SU-DHL-6 (cell line): ENCODE measurements at regions not wholly inside any gene's neighbourhood (a gene's known extent, or its start where the extent isn't known, plus 50 kb on each side); places are given as distances from the start of the nearest gene placed in this dataset.

Experiments used
- H2AFZ ChIP-seq: fragments of 200-600 bp; sonication (generic); 2 replicates; pipeline ENCODE4 v1.6.1; 2014; ENCODE audit warnings: low read depth, mild to moderate bottlenecking, moderate library complexity, mixed read lengths, antibody characterized with exemption, low read length; ENCODE audit not compliant: severe bottlenecking
- H3F3A ChIP-seq: fragments of 200-600 bp; shearing (Covaris generic); 2 replicates; pipeline ENCODE4 v1.6.0; 2016; ENCODE audit warnings: antibody characterized with exemption, mild to moderate bottlenecking; ENCODE audit not compliant: insufficient read depth
- H3K27ac ChIP-seq: fragments of 200-600 bp; sonication (generic); 2 replicates; pipeline ENCODE4 v1.5.1; 2016; ENCODE audit warnings: low read depth, mild to moderate bottlenecking, low read length, moderate library complexity, mixed read lengths
- H3K27me3 ChIP-seq: fragments of 200-600 bp; sonication (generic), shearing (Covaris generic); 2 replicates; pipeline ENCODE4 v1.6.0; 2014; ENCODE audit warnings: mild to moderate bottlenecking, low read length
- H3K36me3 ChIP-seq: fragments of 200-600 bp; sonication (generic); 2 replicates; pipeline ENCODE4 v1.6.1; 2014; ENCODE audit warnings: mild to moderate bottlenecking, low read length, mixed read lengths
- H3K4me2 ChIP-seq: fragments of 300-600, 200-600 bp; shearing (Covaris generic), sonication (generic); 2 replicates; pipeline ENCODE4 v1.6.0; 2014; ENCODE audit warnings: low read length, low read depth, mild to moderate bottlenecking; ENCODE audit not compliant: poor library complexity, severe bottlenecking
- H3K4me3 ChIP-seq: fragments of 200-600 bp; sonication (generic); 2 replicates; pipeline ENCODE4 v1.5.1; 2014; ENCODE audit warnings: antibody characterized with exemption, low read length, mild to moderate bottlenecking, mixed read lengths; ENCODE audit not compliant: insufficient read depth, poor library complexity, severe bottlenecking
- H3K79me2 ChIP-seq: fragments of 200-600 bp; sonication (generic); 2 replicates; pipeline ENCODE4 v1.6.1; 2014; ENCODE audit warnings: mild to moderate bottlenecking, low read length, moderate library complexity; ENCODE audit not compliant: insufficient read depth
- H3K9ac ChIP-seq: fragments of 200-600 bp; sonication (generic); 2 replicates; pipeline ENCODE4 v1.7.0; 2014; ENCODE audit warnings: mild to moderate bottlenecking, low read length
- H3K9me2 ChIP-seq: fragments of 200-600 bp; sonication (generic); replicated peaks from 2 replicates; pipeline ENCODE4 v1.6.1; 2014; ENCODE audit warnings: low read length; ENCODE audit not compliant: insufficient read depth
- H3K9me3 ChIP-seq: fragments of 200-600 bp; sonication (generic); 2 replicates; pipeline ENCODE4 v1.6.1; 2014; ENCODE audit warnings: low read length, mixed read lengths; ENCODE audit not compliant: insufficient read depth
- H4K20me1 ChIP-seq: fragments of 200-600 bp; sonication (generic); 2 replicates; pipeline ENCODE4 v1.6.1; 2014; ENCODE audit warnings: low read depth, mild to moderate bottlenecking, antibody characterized with exemption, low read length, moderate library complexity, mixed read lengths
- CTCF ChIP-seq: fragments of 200-600 bp; sonication (generic); IDR thresholded peaks from one replicate; pipeline ENCODE4 v1.5.1; 2017; ENCODE audit warnings: antibody characterized with exemption, mild to moderate bottlenecking, low read length, moderate library complexity; ENCODE audit not compliant: insufficient read depth, poor library complexity, severe bottlenecking
- EZH2phosphoT487 ChIP-seq: fragments of 200-600 bp; sonication (generic), shearing (Covaris generic); conservative IDR thresholded peaks from 2 replicates; pipeline ENCODE4 v1.6.1; 2018; ENCODE audit warnings: mild to moderate bottlenecking, antibody characterized with exemption, low read length, moderate library complexity, mixed read lengths

GRCh38 chr6:56403745-56404144, 156.4 kb upstream of the COL21A1 start:
- no peak overlapping the region for H3K4me3 ChIP-seq
- no peak overlapping the region for H3K27ac ChIP-seq
- no peak overlapping the region for H3K9ac ChIP-seq
- no peak overlapping the region for H3K4me2 ChIP-seq
- H4K20me1 ChIP-seq: no peaks in the 10 kb centered on the region
- H2AFZ ChIP-seq: no peak overlapping the region
- 0 out of 2 replicates have a peak, but pooled peaks cover 3% of the 10 kb centered on the region for H3K27me3 ChIP-seq
- H3K79me2 ChIP-seq: no peaks in the 10 kb centered on the region
- TF ChIP-seq CTCF (no peak), EZH2phosphoT487 (no peak)
- no peaks in the 10 kb centered on the region for H3K9me2 ChIP-seq
- no peaks in the 10 kb centered on the region for H3F3A ChIP-seq
- H3K9me3 ChIP-seq: no peaks in the 10 kb centered on the region
- no peaks in the 10 kb centered on the region for H3K36me3 ChIP-seq

GRCh38 chr6:56401477-56402070, 154.2 kb upstream of the COL21A1 start:
- H3K4me2 ChIP-seq: no peak overlapping the region
- H4K20me1 ChIP-seq: no peaks in the 10 kb centered on the region
- no peak overlapping the region for H3K9ac ChIP-seq
- no peak overlapping the region for H3K4me3 ChIP-seq
- no peaks in the 10 kb centered on the region for H3F3A ChIP-seq
- no peak overlapping the region for H3K27ac ChIP-seq
- TF ChIP-seq EZH2phosphoT487 (no peak), CTCF (no peak)
- H3K36me3 ChIP-seq: no peaks in the 10 kb centered on the region
- no peak overlapping the region for H2AFZ ChIP-seq
- H3K9me2 ChIP-seq: no peaks in the 10 kb centered on the region
- no peaks in the 10 kb centered on the region for H3K79me2 ChIP-seq
- 0 out of 2 replicates have a peak, but pooled peaks cover 3% of the 10 kb centered on the region for H3K27me3 ChIP-seq
- H3K9me3 ChIP-seq: no peaks in the 10 kb centered on the region

- Histone ChIP-seq H3K4me3 (no peak overlapping the region), H3K4me2 (no peak overlapping the region), H3K79me2 (no peaks in the 10 kb centered on the region), H3K27me3 (0 out of 2 replicates have a peak, but pooled peaks cover 3% of the 10 kb centered on the region), H4K20me1 (no peaks in the 10 kb centered on the region), H3F3A (no peaks in the 10 kb centered on the region), H3K36me3 (no peaks in the 10 kb centered on the region), H3K9me2 (no peaks in the 10 kb centered on the region), H2AFZ (no peak overlapping the region), H3K9me3 (no peaks in the 10 kb centered on the region), H3K9ac (no peak overlapping the region), H3K27ac (no peak overlapping the region)
- TF ChIP-seq CTCF (no peak), EZH2phosphoT487 (no peak)
These were observed 152.9 kb upstream of the COL21A1 start for GRCh38 chr6:56400273-56400672.
